K562 (cell line): ENCODE measurements at regions not wholly inside any gene's neighbourhood (a gene's known extent, or its start where the extent isn't known, plus 50 kb on each side); places are given as distances from the start of the nearest gene placed in this dataset.

Experiments
- FOXA3 ChIP-seq, 2 experiments: fragments of 450-650 bp in 1 of 2; sonication (generic) in 1 of 2; formaldehyde crosslinking; IDR thresholded peaks in 1 of 2; conservative IDR thresholded peaks in 1 of 2; 2 replicates each; pipeline versions ENCODE4 v1.4.0 to v1.8.0; 2020 to 2022; ENCODE audit warnings: mild to moderate bottlenecking in 2 of 2, missing genetic modification reagents in 1 of 2
- POLR2AphosphoS2 ChIP-seq: IDR thresholded peaks from 2 replicates; pipeline ENCODE4 v1.6.1; 2012; ENCODE audit warnings: low read length, improper control_type of control experiment
- ZBTB7A ChIP-seq: IDR thresholded peaks from 2 replicates; pipeline ENCODE4 v1.6.1; 2011; ENCODE audit warnings: low read depth, mild to moderate bottlenecking, low read length, moderate library complexity, borderline replicate concordance; ENCODE audit not compliant: control insufficient read depth
- ZNF584 ChIP-seq: fragments of 200-800 bp; sonication (Bioruptor generic); IDR thresholded peaks from 2 replicates; pipeline ENCODE4 v1.6.1; 2016; ENCODE audit warnings: low read depth, mild to moderate bottlenecking, missing genetic modification characterization, missing compliant biosample characterization

DNA sequence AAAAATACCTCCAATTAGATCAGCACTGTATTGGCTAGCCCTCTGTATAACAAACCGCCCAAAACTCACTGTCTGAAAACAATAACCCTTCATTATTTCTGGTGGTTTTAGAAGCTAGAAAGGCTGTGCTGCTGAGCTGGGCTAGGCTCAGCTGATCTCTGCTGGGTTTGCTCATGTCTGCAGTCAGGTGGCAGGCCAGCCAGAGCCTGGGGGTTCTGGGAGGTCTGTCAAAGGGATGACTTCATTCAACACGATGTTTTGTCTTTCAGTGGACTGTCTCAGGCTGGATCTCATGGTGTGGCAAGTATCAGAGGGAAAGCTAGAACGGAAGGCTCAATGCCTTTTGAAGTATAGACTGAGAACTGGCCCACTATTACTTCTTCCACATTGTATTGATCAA lies 335.1 kb upstream of the DMAC1 start:
- no peak for TF ChIP-seq FOXA3 (CRISPR knock-in tag; conservative IDR thresholded peaks at IDR 0.05 in 1 of 2, IDR thresholded peaks at IDR 0.05 in 1 of 2)
- no peak for TF ChIP-seq ZNF584 (CRISPR knock-in tag)
- no peak for TF ChIP-seq POLR2AphosphoS2
- no peak for TF ChIP-seq ZBTB7A
